Breast epithelium (tissue), 4 donors: ENCODE measurements at regions not wholly inside any gene's neighbourhood (a gene's known extent, or its start where the extent isn't known, plus 50 kb on each side); places are given as distances from the start of the nearest gene placed in this dataset.

ENCODE experiments used
- DNase-seq, 2 donors: peaks; one replicate each; pipeline ENCODE4 v3.0.0-alpha.2; 2019; ENCODE audit warnings: low spot score in 2 of 2
- H3K27ac ChIP-seq, 2 donors: fragments of 200-600 bp; sonication (generic) in 1 of 2; one replicate each; pipeline ENCODE4 v1.5.1; 2016 to 2019; ENCODE audit warnings: mild to moderate bottlenecking in 1 of 2
- H3K27me3 ChIP-seq, 2 donors: fragments of 200-600 bp; sonication (generic) in 1 of 2; one replicate each; pipeline versions ENCODE4 v1.5.1 to v1.6.0; 2017 to 2019; ENCODE audit warnings: control low read depth in 1 of 2, mild to moderate bottlenecking in 1 of 2
- H3K36me3 ChIP-seq: fragments of 200-600 bp; one replicate; pipeline ENCODE4 v1.5.1; 2019
- H3K4me1 ChIP-seq, 2 donors: fragments of 200-600 bp; sonication (generic); one replicate each; pipeline ENCODE4 v1.5.1; 2016 to 2019; ENCODE audit warnings: control low read depth in 1 of 2
- H3K4me3 ChIP-seq, 3 donors: fragments of 200-600 bp; sonication (generic); 1 replicate in 2 of 3; 2 replicates in 1 of 3; pipeline ENCODE4 v1.5.1; 2016 to 2019; ENCODE audit warnings: mild to moderate bottlenecking in 3 of 3, moderate library complexity in 2 of 3
- H3K9me3 ChIP-seq, 2 donors: fragments of 200-600 bp; sonication (generic) in 1 of 2; one replicate each; pipeline ENCODE4 v1.5.1; 2016 to 2019; ENCODE audit warnings: control low read depth in 1 of 2
- POLR2A ChIP-seq: fragments of 450-650 bp; IDR thresholded peaks from one replicate; pipeline ENCODE4 v1.6.1; 2016; ENCODE audit warnings: antibody characterized with exemption, mild to moderate bottlenecking, moderate library complexity
- POLR2AphosphoS5 ChIP-seq, 3 donors: sonication (generic); formaldehyde crosslinking; IDR thresholded peaks; one replicate each; pipeline ENCODE4 v1.6.1; 2017; ENCODE audit warnings: antibody characterized with exemption in 3 of 3
- intact Hi-C: fragments of 100-400 bp; cut with DNase I; formaldehyde crosslinking; loops from one replicate; pipeline ENCODE4 v1.15.1; 2023; ENCODE audit warnings: low total_unique reads
- TF ChIP-seq, protein P1 (sequence below), 3 donors: fragments of 450-650 bp; IDR thresholded peaks; one replicate each; pipeline ENCODE4 v1.5.1; 2016 to 2017; ENCODE audit warnings: antibody characterized with exemption in 3 of 3, mild to moderate bottlenecking in 3 of 3, moderate library complexity in 3 of 3

DNA sequence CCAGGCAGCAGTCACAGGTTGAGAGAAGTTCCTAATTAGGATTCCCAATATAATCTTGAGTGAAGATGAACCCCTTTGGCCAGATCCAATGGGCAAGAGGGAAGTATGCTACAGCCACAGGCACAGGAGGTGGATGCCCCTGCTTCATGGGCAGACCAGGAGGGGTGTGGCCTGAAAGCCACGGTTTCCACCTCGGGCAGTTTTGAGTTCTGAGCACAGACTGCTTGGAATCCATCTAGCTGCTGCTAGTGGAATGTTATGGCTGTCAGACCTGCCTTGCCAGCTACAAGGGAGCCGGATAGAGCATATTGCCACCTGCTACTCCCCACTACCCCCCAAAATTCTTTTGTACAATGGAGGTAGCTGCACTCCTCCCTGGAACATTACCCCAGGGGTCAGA, 672.9 kb downstream of the HACE1 start:
- TF ChIP-seq, protein P1, sequence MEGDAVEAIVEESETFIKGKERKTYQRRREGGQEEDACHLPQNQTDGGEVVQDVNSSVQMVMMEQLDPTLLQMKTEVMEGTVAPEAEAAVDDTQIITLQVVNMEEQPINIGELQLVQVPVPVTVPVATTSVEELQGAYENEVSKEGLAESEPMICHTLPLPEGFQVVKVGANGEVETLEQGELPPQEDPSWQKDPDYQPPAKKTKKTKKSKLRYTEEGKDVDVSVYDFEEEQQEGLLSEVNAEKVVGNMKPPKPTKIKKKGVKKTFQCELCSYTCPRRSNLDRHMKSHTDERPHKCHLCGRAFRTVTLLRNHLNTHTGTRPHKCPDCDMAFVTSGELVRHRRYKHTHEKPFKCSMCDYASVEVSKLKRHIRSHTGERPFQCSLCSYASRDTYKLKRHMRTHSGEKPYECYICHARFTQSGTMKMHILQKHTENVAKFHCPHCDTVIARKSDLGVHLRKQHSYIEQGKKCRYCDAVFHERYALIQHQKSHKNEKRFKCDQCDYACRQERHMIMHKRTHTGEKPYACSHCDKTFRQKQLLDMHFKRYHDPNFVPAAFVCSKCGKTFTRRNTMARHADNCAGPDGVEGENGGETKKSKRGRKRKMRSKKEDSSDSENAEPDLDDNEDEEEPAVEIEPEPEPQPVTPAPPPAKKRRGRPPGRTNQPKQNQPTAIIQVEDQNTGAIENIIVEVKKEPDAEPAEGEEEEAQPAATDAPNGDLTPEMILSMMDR (IDR thresholded peaks at IDR 0.05) = no peak
- no peak for TF ChIP-seq POLR2AphosphoS5 (IDR thresholded peaks at IDR 0.05)
- no peak for TF ChIP-seq POLR2A
- no peak for DNase-seq
- H3K27me3 ChIP-seq = no peaks in the 10 kb centered on the region
- no peak overlapping the region for H3K27ac ChIP-seq
- peaks cover 7 to 13% of the 10 kb centered on the region in 2 donors for H3K9me3 ChIP-seq
- H3K4me3 ChIP-seq = no peak overlapping the region
- intact Hi-C loops = no loop called here
- no peaks in the 10 kb centered on the region for H3K36me3 ChIP-seq
- no peaks in the 10 kb centered on the region for H3K4me1 ChIP-seq

- TF ChIP-seq POLR2AphosphoS5 (IDR thresholded peaks at IDR 0.05) (no peak), POLR2A (no peak)
- TF ChIP-seq, protein P1 (IDR thresholded peaks at IDR 0.05) = no peak
- intact Hi-C loops = no loop called here
- Histone ChIP-seq H3K9me3 (no peaks in the 10 kb centered on the region), H3K27ac (no peak overlapping the region), H3K27me3 (no peaks in the 10 kb centered on the region), H3K4me1 (no peaks in the 10 kb centered on the region), H3K4me3 (no peak overlapping the region), H3K36me3 (no peaks in the 10 kb centered on the region)
- no peak for DNase-seq
Measured at GRCh38 chr6:104183816-104184435, 675.8 kb downstream of the HACE1 start.

DNA sequence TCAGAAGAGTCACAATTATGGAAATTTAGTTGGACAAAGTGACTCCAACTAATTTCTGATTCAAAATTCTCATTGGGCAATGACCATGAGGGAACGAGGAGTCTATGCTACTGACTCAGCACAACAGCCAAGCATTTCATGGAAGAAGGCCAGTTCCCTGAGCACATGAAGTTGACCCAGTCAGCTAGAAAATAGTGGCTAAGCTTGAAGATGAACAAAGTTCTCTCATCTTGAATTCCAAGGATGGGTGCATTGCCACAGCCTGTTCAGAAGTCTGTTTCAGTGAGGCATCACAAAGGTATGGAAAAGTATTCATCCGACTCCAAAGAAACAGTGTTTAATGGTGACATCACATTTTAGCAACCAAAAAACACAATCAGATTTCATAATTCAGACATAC, 676.9 kb downstream of the HACE1 start:
- intact Hi-C loops = no loop called here
- H3K9me3 ChIP-seq = no peaks in the 10 kb centered on the region
- H3K27ac ChIP-seq = no peak overlapping the region
- H3K36me3 ChIP-seq = no peaks in the 10 kb centered on the region
- no peak for TF ChIP-seq POLR2AphosphoS5 (IDR thresholded peaks at IDR 0.05)
- TF ChIP-seq, protein P1 (IDR thresholded peaks at IDR 0.05) = no peak
- no peak for TF ChIP-seq POLR2A
- DNase-seq = no peak
- no peaks in the 10 kb centered on the region for H3K27me3 ChIP-seq
- no peaks in the 10 kb centered on the region for H3K4me1 ChIP-seq
- H3K4me3 ChIP-seq = no peak overlapping the region

DNA sequence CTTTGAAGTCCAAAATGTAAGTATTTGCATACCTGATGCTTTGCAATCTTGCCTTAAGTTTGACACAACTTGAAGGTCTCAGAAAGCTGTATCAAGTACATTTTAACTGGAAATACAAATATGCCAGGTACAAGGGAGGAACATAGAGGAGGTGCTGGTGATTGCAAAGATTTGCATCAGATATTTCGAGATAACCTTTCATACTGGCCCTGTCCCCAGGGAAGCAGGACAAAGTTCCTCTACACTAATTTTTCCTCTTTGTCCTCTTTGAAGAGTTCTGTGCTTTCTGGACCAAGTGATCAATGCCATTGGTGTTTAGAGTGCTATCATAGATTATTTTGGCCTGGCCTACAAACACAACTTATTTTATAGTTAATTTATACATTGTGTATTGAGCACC, 686.1 kb downstream of the HACE1 start:
- H3K9me3 ChIP-seq = no peaks in the 10 kb centered on the region
- H3K27ac ChIP-seq = no peak overlapping the region
- H3K36me3 ChIP-seq = no peaks in the 10 kb centered on the region
- H3K4me1 ChIP-seq = no peaks in the 10 kb centered on the region
- no peaks in the 10 kb centered on the region for H3K27me3 ChIP-seq
- intact Hi-C loops = no loop called here
- TF ChIP-seq POLR2A (no peak), POLR2AphosphoS5 (IDR thresholded peaks at IDR 0.05) (no peak)
- TF ChIP-seq, protein P1 (IDR thresholded peaks at IDR 0.05) = no peak
- no peak for DNase-seq
- no peak overlapping the region for H3K4me3 ChIP-seq

- Histone ChIP-seq H3K36me3 (no peaks in the 10 kb centered on the region), H3K4me3 (no peak overlapping the region), H3K4me1 (no peaks in the 10 kb centered on the region), H3K9me3 (peaks cover 4 to 21% of the 10 kb centered on the region in 2 donors), H3K27me3 (no peaks in the 10 kb centered on the region), H3K27ac (no peak overlapping the region)
- no peak for TF ChIP-seq POLR2AphosphoS5 (IDR thresholded peaks at IDR 0.05)
- TF ChIP-seq, protein P1 (IDR thresholded peaks at IDR 0.05) = no peak
- TF ChIP-seq POLR2A = no peak
- DNase-seq = no peak
- intact Hi-C loops = no loop called here
Measured at GRCh38 chr6:104170401-104170800, 689.3 kb downstream of the HACE1 start.
